Transverse colon (tissue), 4 donors: ENCODE measurements at regions not wholly inside any gene's neighbourhood (a gene's known extent, or its start where the extent isn't known, plus 50 kb on each side); places are given as distances from the start of the nearest gene placed in this dataset.

Experiments used
- CTCF ChIP-seq, 5 experiments: fragments of 200-600 bp in 3 of 5; fragments of 450-650 bp in 2 of 5; sonication (generic) in 3 of 5; IDR thresholded peaks; 1 replicate in 2 of 5; 2 replicates in 3 of 5; pipeline ENCODE4 v1.5.1; 2016 to 2017; ENCODE audit warnings: antibody characterized with exemption in 5 of 5, inconsistent platforms in 3 of 5, mild to moderate bottlenecking in 2 of 5, moderate library complexity in 1 of 5
- EP300 ChIP-seq: sonication (generic); formaldehyde crosslinking; IDR thresholded peaks from one replicate; pipeline ENCODE4 v1.6.1; 2017; ENCODE audit warnings: antibody characterized with exemption, low read depth
- POLR2AphosphoS5 ChIP-seq, 3 donors: sonication (generic); formaldehyde crosslinking; IDR thresholded peaks; one replicate each; pipeline ENCODE4 v1.6.1; 2016; ENCODE audit warnings: antibody characterized with exemption in 3 of 3

GRCh38 chr5:74044936-74045335, 418.9 kb downstream of the ARHGEF28 start:
- TF ChIP-seq POLR2AphosphoS5 (IDR thresholded peaks at IDR 0.05) = no peak
- TF ChIP-seq EP300 = no peak
- TF ChIP-seq CTCF (IDR thresholded peaks at IDR 0.05) = no peak
